Heart left ventricle (tissue), 16 donors: ENCODE measurements at regions not wholly inside any gene's neighbourhood (a gene's known extent, or its start where the extent isn't known, plus 50 kb on each side); places are given as distances from the start of the nearest gene placed in this dataset.

Experiments
- ATAC-seq, 4 donors: fragments of 200-7000 bp; cut with Tn5 transposase; one replicate each; pipeline ENCODE4 v1.9.1; 2020 to 2022; ENCODE audit warnings: moderate library complexity in 4 of 4, mild to moderate bottlenecking in 3 of 4, moderate number of reproducible peaks in 1 of 4
- DNase-seq, 5 donors: peaks; one replicate each; pipeline ENCODE4 v3.0.0-alpha.2; 2020
- H3K27ac ChIP-seq, 12 donors: fragments of 200-600 bp; sonication (generic) in 4 of 12; one replicate each; pipeline versions ENCODE4 v1.5.0 to v1.8.0; 2016 to 2022; ENCODE audit warnings: mild to moderate bottlenecking in 2 of 12
- H3K27me3 ChIP-seq, 9 donors: fragments of 200-600 bp; sonication (generic) in 2 of 9; one replicate each; pipeline versions ENCODE4 v1.5.1 to v1.8.0; 2016 to 2022; ENCODE audit warnings: mild to moderate bottlenecking in 3 of 9
- H3K36me3 ChIP-seq, 9 donors: fragments of 200-600 bp; sonication (generic) in 2 of 9; one replicate each; pipeline versions ENCODE4 v1.5.0 to v1.8.0; 2018 to 2022; ENCODE audit warnings: mild to moderate bottlenecking in 2 of 9
- H3K4me1 ChIP-seq, 12 donors: fragments of 200-600 bp; sonication (generic) in 4 of 12; one replicate each; pipeline versions ENCODE4 v1.5.0 to v1.8.0; 2016 to 2022; ENCODE audit warnings: mild to moderate bottlenecking in 3 of 12
- H3K4me3 ChIP-seq, 12 donors: fragments of 200-600 bp; sonication (generic) in 4 of 12; one replicate each; pipeline versions ENCODE4 v1.5.0 to v1.8.0; 2017 to 2022; ENCODE audit warnings: mild to moderate bottlenecking in 9 of 12, moderate library complexity in 4 of 12
- H3K9me3 ChIP-seq, 12 donors: fragments of 200-600 bp; sonication (generic) in 4 of 12; one replicate each; pipeline versions ENCODE4 v1.5.0 to v1.8.0; 2016 to 2022; ENCODE audit warnings: mild to moderate bottlenecking in 1 of 12
- POLR2A ChIP-seq, 2 donors: fragments of 450-650 bp; IDR thresholded peaks; one replicate each; pipeline ENCODE4 v1.6.1; 2017; ENCODE audit warnings: antibody characterized with exemption in 2 of 2, mild to moderate bottlenecking in 2 of 2, moderate library complexity in 2 of 2
- WGBS, 4 donors: extraction: QIAGEN DNeasy Blood & Tissue Kit in 2 of 4; methylation state at CpG; one replicate each; pipeline versions ENCODE4 v1.1.5 to v1.1.7; 2013 to 2018; 5-methylcytosine and 5-hydroxymethylcytosine counted together
- intact Hi-C, 10 donors: fragments of 100-400 bp; cut with DNase I; formaldehyde crosslinking; loops; one replicate each; pipeline versions ENCODE4 v1.11.1 to v1.14.2; 2022
- TF ChIP-seq, protein P1 (sequence below), 12 donors: fragments of 200-600 bp; sonication (generic) in 4 of 12; IDR thresholded peaks; one replicate each; pipeline versions ENCODE4 v1.5.0 to v1.8.0; 2018 to 2022; ENCODE audit warnings: antibody characterized with exemption in 12 of 12, mild to moderate bottlenecking in 5 of 12
- donor health status: ischemic (EF 13 %, LVEDD 7.1; RV severe dilation, severe dysfunction).
- donor health status: healthy with polysubstance abuse.
- donor health status: DM: no; HTN: yes; CAD: no.
- donor health status: DM: no; HTN: no; CAD: no.
- donor health status: ischemic (EF 25% LVEDD 6.9; RV normal size, moderate dysfunction).
- donor health status: ischemic (EF 25% LVEDD 5.7; RV mildly dilated, moderate dysfunction).
- donor health status: healthy.
- donor health status: DM: yes; HTN: yes; CAD: no.
- donor health status: ischemic (EF 35%, LVEDD 5.7; RV mildly dilated, moderate dysfunction).
- donor health status: nonischemic (EF 11% LVEDD 7.7; RV severe dilation, severe dysfunction).
- donor health status: DM: yes; HTN: yes; CAD: no.
- donor health status: PGD.
- donor health status: ischemic (EF 29% LVEDD 5.4; RV normal size, mild dysfunction).
- donor health status: nonischemic (EF 23%, LVEDD 6.1; RV moderate dilation, normal function).

DNA sequence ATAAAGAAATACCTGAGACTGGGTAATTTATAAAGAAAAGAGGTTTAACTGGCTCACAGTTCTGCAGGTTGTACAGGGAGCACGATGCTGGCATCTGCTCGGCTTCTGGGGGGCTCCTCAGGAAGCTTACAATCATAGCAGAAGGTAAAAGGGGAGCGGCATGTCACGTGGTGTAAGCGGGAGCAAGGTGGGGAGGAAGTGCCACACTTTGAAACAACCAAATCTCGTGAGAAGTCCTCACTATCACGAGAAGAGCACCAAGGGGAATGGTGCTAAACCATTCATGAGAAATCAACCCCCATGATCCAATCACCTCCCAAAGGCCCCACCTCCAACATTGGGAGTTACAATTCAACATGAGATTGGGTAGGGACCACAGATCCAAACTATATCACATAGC, 67.7 kb downstream of the AKR1B1 start:
- no peaks in the 10 kb centered on the region for H3K27me3 ChIP-seq
- H3K36me3 ChIP-seq = no peaks in the 10 kb centered on the region
- ATAC-seq = no peak
- intact Hi-C loops = no loop called here
- TF ChIP-seq, protein P1, sequence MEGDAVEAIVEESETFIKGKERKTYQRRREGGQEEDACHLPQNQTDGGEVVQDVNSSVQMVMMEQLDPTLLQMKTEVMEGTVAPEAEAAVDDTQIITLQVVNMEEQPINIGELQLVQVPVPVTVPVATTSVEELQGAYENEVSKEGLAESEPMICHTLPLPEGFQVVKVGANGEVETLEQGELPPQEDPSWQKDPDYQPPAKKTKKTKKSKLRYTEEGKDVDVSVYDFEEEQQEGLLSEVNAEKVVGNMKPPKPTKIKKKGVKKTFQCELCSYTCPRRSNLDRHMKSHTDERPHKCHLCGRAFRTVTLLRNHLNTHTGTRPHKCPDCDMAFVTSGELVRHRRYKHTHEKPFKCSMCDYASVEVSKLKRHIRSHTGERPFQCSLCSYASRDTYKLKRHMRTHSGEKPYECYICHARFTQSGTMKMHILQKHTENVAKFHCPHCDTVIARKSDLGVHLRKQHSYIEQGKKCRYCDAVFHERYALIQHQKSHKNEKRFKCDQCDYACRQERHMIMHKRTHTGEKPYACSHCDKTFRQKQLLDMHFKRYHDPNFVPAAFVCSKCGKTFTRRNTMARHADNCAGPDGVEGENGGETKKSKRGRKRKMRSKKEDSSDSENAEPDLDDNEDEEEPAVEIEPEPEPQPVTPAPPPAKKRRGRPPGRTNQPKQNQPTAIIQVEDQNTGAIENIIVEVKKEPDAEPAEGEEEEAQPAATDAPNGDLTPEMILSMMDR (IDR thresholded peaks at IDR 0.05) = no peak
- TF ChIP-seq POLR2A (IDR thresholded peaks at IDR 0.05) = no peak
- no peak overlapping the region for H3K4me3 ChIP-seq
- WGBS, 4 donors = 78 to 88% (median 83%) methylated on average over 7 of the region's 7 CpGs
- H3K4me1 ChIP-seq = no peaks in the 10 kb centered on the region
- DNase-seq = no peak
- peaks cover 0 to 8% (median under 1%) of the 10 kb centered on the region in 12 donors for H3K9me3 ChIP-seq
- no peak overlapping the region for H3K27ac ChIP-seq

- no peak for ATAC-seq
- DNase-seq = no peak
- peaks cover 0 to 2% (median 0%) of the 10 kb centered on the region in 9 donors for H3K27me3 ChIP-seq
- H3K9me3 ChIP-seq = peaks cover 0 to 16% (median 4%) of the 10 kb centered on the region in 12 donors
- TF ChIP-seq, protein P1 (IDR thresholded peaks at IDR 0.05) = no peak
- no peak for TF ChIP-seq POLR2A (IDR thresholded peaks at IDR 0.05)
- H3K4me1 ChIP-seq = no peaks in the 10 kb centered on the region
- H3K36me3 ChIP-seq = no peaks in the 10 kb centered on the region
- 74 to 79% (median 77%) methylated on average over 6 of the region's 6 CpGs for WGBS, 4 donors
- no peak overlapping the region for H3K4me3 ChIP-seq
- intact Hi-C loops = no loop called here
- H3K27ac ChIP-seq = no peak overlapping the region
Observed at GRCh38 chr7:134388336-134389019, 70.4 kb downstream of the AKR1B1 start.

- H3K27me3 ChIP-seq = peaks cover 0 to 8% (median 0%) of the 10 kb centered on the region in 9 donors
- H3K36me3 ChIP-seq = no peaks in the 10 kb centered on the region
- H3K27ac ChIP-seq = no peak overlapping the region
- ATAC-seq = no peak
- WGBS, 4 donors = 86 to 92% (median 88%) methylated on average over 7 of the region's 7 CpGs
- DNase-seq = no peak
- no peaks in the 10 kb centered on the region for H3K9me3 ChIP-seq
- no peak overlapping the region for H3K4me3 ChIP-seq
- intact Hi-C loops = no loop called here
- no peak for TF ChIP-seq POLR2A (IDR thresholded peaks at IDR 0.05)
- TF ChIP-seq, protein P1 (IDR thresholded peaks at IDR 0.05) = no peak
- H3K4me1 ChIP-seq = no peaks in the 10 kb centered on the region
Observed at GRCh38 chr7:134378562-134378961, 61.8 kb upstream of the SLC35B4 start.

DNA sequence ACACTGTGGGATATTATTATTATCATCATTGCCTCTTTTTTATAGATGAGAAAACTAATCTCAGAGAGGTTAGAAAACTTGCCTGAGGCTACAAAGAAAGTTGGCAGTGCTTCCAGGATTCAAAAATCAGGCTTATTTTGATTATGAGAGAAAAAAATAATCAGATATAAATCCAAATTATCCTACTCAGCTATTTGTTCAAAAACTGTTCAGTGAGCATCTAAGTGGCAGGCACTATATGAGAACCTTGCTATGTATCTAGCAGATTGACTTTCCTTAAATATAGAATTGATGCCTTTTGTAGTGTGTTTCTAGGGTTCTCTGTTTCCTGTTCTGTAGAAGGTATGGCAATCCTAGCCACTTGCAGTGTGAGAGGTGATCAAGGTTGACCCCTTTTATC, 60.0 kb upstream of the SLC35B4 start:
- Histone ChIP-seq H3K27me3 (peaks cover 0 to 11% (median 0%) of the 10 kb centered on the region in 9 donors), H3K4me1 (no peaks in the 10 kb centered on the region), H3K4me3 (no peak overlapping the region), H3K27ac (no peak overlapping the region), H3K36me3 (no peaks in the 10 kb centered on the region), H3K9me3 (no peaks in the 10 kb centered on the region)
- DNase-seq (no peak), ATAC-seq (no peak)
- intact Hi-C loops = no loop called here
- no peak for TF ChIP-seq POLR2A (IDR thresholded peaks at IDR 0.05)
- TF ChIP-seq, protein P1 (IDR thresholded peaks at IDR 0.05) = no peak
